ENCODE measurements at regions not wholly inside any gene's neighbourhood (a gene's known extent, or its start where the extent isn't known, plus 50 kb on each side); places are given as distances from the start of the nearest gene placed in this dataset.

DNA sequence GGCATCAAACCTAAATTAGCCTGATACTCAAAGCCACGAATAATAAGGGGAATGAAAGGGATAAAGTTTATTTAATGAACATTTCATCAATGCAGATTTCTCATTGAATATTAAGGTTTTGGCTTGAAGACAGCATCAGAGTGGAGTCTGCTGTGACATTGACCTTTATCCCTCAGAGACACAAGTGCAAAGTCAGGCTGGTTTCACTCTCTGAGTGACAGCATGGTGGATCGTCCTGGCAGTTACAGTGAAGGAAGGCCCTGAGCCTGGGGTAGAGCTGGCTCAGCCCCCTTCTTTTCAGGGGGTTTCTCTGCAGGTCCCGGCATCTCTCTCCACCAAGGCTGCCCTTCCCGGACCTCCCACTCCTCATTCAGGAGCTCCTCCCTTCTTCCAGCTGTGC is 503.1 kb downstream of the PREX1 start:
- no peak for DNase-seq

DNA sequence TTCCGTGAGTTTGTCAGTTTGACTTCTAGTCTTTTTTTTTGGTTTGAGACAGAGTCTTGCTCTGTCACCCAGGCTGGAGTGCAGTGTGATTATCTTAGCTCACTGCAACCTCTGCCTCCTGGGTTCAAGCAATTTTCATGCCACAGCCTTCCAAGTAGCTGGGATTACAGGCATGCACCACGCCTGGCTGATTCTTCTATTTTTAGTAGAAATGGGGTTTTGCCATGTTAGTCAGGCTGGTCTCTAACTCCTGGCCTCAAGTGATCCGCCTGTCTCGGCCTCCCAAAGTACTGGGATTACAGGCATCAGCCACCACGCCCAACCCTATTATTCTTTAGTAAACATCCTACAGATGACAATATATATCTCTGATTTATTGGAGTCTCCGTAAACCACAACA is 506.5 kb downstream of the PREX1 start:
- DNase-seq = no peak

GRCh38 chr20:48319943-48320584 is 507.7 kb downstream of the PREX1 start:
- DNase-seq = no peak

DNA sequence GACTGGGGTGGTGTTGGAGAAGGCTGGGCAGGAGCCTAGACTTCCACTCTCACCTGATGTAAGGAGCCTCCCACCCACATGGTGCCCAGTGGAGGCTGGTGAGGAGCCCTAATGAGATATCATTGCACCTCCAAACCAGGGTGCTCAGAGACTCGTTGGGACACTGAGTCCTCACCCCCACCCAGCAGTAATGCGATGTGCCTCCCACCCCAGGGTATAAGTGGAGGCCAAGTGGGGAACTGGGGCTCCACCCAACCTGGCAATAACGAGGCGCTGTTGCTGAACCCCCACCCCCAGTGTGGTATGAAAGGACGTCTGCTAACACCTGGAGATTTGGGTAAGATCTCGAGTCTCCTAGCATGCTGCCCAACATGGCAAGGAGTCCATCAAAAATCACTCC is 510.2 kb downstream of the PREX1 start:
- no peak for DNase-seq

DNA sequence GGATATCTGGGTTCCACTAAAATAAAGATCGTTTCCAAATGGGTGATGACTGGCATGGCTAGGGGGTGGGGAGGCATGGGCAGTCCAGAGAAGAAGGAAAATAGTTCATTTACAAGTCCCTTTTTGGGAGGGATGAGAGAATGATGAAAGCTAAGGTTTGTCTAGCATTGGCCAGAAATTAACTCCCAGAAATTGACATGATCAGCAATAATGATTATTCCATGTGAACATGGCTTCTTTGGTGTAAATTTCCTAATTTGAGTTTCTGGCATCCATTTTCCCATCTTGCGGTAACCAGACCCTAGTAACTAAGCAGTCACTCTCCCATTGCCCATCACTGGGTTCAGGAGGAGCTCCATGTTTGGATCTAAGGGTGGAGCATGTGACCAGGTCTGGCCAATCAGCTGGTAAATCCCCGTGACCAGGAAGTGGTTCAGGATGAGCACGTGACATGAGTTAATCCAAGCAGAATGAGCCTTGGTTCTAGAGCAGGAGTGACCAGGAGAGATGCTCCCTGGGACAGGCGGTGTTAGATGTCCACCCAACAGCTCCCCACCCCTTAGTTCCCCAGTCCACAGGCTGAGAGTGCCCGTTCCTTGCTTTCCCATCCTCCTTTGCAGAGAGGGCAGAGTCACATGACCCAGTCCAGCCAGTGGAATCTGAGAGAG is 512.7 kb downstream of the PREX1 start:
- DNase-seq = no peak

DNA sequence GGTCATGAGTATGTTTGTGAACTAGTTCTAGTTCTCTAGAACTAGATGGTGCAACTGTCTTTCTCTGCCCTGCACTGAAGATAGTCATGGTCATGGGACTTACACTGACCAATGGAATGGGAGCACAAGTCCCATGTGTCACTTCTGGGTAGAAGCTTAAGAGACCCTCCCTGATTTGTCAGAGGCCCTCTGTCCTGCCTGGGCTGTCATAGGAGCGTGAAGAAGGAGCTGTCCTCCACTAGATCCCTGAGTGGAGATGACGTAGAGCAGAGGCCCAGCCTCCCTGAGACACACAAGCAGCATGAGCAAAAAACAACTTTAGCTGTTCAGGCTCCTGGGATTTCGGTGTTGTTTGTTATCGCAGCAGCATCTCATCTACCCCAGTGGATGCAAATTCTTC is 514.5 kb downstream of the PREX1 start:
- DNase-seq = no peak

- DNase-seq = no peak
Measured at GRCh38 chr20:48311956-48312355, 515.8 kb downstream of the PREX1 start.

DNA sequence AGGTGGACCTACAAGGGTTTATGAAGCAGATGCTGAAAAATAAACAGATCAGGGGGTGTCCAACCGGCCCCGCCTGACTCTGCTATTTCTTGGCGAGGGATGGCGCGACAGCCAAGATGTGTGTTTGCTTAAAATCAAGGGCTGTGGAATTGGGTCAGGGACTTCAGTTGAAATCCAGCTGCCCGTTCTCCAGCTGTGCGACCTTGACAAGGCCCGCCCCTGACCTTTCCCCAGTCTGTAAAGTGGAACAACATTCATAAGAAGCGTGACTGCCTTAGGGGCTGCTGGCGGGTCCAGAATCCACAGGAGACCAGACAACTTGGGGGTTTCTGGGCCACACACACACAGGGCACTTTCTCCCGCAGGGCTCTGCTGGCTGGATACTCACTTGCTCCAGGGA is 517.5 kb downstream of the PREX1 start:
- no peak for DNase-seq

GRCh38 chr20:48309293-48309692 is 518.5 kb downstream of the PREX1 start:
- no peak for DNase-seq

GRCh38 chr20:48308882-48309281 is 518.9 kb downstream of the PREX1 start:
- no peak for DNase-seq

DNA sequence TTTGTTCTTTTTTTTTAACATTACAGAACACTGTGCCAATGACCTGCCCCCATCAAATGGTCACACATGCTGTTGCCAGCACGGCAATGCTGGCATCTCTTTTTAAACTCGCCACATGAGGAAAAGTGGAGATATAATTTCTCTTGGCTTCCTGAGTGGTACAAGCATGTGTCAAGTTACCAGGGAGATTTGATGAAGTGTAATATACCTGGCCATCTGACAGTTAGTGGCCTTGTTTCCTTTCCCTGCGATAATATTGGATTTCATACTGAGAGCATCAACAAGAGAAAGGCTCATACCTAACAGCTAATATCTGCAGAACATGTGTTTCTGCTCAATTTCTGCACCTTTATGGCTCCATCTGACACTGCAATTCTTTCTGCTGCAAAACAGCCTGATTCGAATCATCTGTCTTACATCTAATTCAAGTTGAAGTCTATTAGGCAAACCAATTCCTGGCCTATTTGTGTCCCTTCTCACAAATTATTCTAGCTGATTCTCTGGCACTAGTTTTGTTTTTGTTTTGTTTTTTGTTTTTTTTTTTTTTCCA is 519.5 kb downstream of the PREX1 start:
- DNase-seq = no peak

- DNase-seq = no peak
Measured at GRCh38 chr20:48307277-48307676, 520.5 kb downstream of the PREX1 start.

DNA sequence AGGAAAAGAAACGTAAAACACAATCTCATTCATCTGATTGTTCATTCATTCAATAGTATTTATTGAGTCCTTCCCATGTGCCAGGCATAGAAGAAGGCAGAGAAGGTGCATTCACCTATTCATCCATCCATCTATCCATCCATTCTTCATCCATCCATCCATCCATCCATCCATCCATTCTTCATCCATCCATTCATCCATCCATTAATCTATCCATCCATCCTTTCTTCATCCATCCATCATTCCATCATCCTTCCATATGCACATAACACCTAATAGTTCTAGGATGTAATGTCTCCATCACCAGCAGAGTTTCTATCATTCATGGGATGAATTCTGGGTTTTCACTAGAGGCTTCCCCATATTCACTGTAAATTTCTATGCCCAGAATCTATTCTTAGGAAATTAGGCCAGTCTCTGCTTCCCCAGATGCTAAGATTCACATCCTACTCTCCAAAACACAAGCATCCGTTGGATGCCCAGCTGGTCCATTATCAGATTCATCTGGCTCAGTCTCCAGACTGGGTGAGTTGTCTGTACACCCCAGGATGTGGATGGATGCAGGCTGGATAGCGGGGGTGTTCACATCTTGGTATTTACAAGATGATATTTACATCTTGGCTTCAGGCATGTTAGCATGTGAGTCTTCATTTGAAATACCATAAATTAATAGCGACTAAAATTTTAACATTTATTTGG is 517.7 kb upstream of the SULF2 start:
- no peak for DNase-seq

GRCh38 chr20:48302149-48302548 is 516.9 kb upstream of the SULF2 start:
- no peak for DNase-seq

DNA sequence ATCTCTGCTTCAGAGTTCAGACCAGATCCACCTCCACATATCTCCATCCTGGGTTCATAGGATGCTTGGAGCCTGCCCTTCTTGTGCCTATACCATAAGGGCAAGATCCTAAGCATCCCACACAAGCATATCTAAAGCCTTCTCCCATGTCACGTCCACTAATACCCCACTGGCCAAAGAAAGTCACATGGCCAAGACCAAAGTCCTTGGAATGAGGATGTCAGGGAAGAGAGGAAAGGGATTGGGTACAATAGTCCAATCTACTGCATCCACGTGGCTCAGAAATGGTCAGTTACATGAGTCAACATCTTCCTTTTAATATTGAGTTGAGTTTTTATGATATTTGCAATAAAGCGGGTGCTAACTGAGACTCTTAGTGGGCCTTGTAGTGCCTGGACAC is 515.9 kb upstream of the SULF2 start:
- DNase-seq = no peak

DNA sequence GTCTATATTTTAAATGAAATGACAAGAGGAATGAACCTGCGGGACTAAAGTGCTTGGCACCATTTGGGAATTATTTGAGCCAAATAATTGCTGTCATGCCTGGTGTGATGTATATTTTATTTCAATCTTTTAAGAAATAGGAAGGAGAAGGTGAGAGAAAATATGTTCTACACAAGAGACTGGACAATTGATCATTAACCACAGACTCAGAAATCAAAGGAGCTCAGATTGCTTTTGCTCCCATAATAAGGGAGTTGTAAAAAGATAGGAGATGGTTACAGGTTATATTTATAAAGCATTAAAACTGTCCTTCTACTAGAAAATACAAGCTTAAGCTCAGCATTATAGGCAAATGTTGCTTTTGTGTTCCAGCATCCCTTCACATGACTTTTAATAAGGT is 515.2 kb upstream of the SULF2 start:
- DNase-seq = no peak

GRCh38 chr20:48298851-48299484 is 513.7 kb upstream of the SULF2 start:
- peak; percentile 87 for DNase-seq

DNA sequence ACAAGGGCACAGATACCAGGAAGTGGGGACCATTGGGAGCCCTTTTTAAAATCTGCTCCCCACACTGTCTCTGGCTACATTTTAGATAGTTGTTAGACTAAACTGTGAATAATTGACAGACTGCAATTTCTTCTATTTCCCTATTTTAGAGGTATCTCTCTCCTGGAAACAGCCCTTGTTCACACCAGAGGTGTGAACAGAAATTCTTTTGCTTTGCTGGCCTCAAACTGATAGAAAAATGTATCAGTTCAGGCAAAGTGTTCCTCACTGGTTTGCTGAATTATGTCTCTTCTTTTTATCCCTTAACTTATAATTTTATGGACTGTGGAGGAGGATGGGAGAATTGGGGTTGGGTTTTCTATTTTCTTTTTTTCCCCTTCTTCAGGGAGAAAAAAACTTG is 513.2 kb upstream of the SULF2 start:
- DNase-seq = no peak

DNA sequence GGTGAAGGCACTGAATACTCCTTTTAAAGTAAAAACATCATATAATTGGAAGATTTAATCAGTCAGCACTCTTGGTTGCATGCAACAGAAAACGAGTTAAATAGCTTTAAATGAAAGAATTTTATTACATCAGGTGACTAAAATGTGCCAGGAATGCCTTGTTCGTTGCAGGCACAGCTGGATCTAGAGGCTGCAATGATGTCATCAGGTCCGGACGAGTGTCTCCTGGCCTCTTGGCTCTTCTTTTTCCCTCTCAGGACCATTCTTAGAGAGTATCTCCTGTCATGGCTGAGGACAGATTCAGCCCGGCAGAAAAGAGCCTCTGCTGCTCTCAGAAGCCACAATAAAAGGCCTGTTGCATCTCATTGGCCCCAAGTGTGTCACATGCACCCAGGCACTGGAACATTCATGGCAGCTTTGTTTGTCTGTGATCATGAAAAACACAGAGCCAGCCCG is 510.7 kb upstream of the SULF2 start:
- DNase-seq = no peak

DNA sequence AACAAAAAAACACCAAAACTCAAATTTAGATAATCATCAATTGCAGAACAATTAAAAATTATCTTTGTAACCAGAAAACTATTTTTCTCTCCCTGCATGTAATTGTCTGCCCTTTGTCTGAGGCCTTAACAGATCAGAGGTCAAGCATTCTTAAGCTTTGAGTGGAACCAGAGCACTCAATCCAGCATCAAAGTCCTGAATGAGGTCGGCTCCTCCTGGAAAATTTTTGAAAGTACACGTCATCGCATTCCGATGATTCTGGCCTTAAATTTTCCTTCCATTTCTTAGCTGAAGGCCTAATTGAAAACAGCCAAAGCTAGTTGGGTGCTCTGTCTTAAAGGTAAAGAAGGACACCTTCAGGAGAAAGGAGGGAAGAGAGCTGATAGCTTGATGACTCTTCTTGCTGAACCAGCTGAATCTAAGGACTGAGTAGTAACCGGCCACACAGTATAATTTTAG is 510.2 kb upstream of the SULF2 start:
- no peak for DNase-seq

DNA sequence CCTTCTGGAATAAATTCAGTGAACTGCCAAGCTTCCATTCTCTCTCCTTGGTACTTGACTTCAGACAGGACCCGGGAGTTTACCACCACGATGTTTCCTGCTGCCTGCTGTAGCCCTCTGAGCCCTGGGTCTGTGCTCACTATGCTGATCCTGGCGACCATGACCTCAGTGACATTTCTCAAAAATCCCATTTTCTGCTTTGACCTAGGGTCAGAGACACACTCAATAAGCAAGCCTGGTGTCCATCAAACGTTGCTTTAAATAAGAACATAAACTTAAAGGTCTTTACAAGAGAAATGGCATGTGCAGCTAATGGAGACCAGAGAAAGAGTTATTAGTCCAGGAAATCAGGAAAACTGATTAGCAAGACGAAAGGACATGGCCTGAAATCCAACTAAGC is 509.7 kb upstream of the SULF2 start:
- DNase-seq = no peak

GRCh38 chr20:48294196-48294595 is 508.9 kb upstream of the SULF2 start:
- no peak for DNase-seq

DNA sequence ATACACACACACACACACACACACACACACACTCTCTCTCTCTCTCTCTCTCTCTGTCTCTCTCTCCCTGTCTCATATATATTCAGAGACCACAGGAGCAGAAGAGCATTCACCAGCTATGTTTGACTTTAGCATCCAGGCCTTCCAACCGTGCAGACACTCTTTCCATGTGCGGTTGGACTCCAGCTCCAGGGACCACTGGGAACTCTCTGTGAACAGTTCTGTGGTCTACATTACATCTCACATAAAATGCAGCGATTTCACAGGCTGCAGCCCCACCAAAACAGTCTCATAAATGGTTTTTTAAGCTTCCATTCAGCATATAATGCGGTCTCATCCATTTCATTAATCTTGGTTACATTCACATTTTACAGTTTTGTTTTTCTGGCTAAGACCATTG is 508.4 kb upstream of the SULF2 start:
- no peak for DNase-seq
